Tibial nerve (tissue), 4 donors: ENCODE measurements at regions not wholly inside any gene's neighbourhood (a gene's known extent, or its start where the extent isn't known, plus 50 kb on each side); places are given as distances from the start of the nearest gene placed in this dataset.

Experiments used
- CTCF ChIP-seq, 5 experiments: fragments of 200-600 bp in 3 of 5; fragments of 450-650 bp in 2 of 5; sonication (generic) in 3 of 5; IDR thresholded peaks; one replicate each; pipeline ENCODE4 v1.5.1; 2016 to 2019; ENCODE audit warnings: antibody characterized with exemption in 5 of 5, mild to moderate bottlenecking in 3 of 5, moderate library complexity in 2 of 5
- EP300 ChIP-seq, 2 donors: sonication (generic); formaldehyde crosslinking; IDR thresholded peaks; one replicate each; pipeline ENCODE4 v1.6.1; 2017; ENCODE audit warnings: antibody characterized with exemption in 2 of 2, mild to moderate bottlenecking in 1 of 2
- POLR2A ChIP-seq, 2 donors: fragments of 450-650 bp; IDR thresholded peaks; one replicate each; pipeline ENCODE4 v1.6.1; 2017; ENCODE audit warnings: antibody characterized with exemption in 2 of 2, mild to moderate bottlenecking in 2 of 2, moderate library complexity in 2 of 2

DNA sequence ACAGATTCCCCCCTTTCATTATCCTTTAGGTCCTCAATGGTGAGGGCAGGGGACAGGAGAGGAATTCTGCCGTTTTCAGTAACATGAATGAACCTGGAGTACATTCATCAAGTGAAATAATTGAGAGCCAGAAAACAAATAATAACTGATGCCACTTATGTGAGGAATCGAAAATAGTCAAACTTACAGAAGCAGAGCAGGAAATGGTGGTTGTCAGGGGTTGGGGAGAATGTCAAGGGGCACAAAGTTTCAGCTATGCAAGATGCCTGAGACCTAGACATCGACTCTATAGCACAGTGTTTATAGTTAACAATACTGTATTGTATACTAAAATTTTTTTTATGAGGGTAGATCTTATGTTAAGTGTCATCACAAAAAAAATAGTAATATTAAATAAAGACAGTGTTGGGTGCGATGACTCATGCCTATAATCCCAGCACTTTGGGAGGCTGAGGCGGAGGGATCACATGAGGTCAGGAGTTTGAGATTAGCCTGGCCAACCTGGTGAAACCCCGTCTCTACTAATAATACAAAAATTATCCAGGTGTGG, 1219.8 kb downstream of the GATA3 start:
- TF ChIP-seq CTCF (IDR thresholded peaks at IDR 0.05) (no peak), EP300 (IDR thresholded peaks at IDR 0.05) (no peak), POLR2A (IDR thresholded peaks at IDR 0.05) (no peak)
